Endothelial cell of umbilical vein (primary cell): ENCODE measurements at regions not wholly inside any gene's neighbourhood (a gene's known extent, or its start where the extent isn't known, plus 50 kb on each side); places are given as distances from the start of the nearest gene placed in this dataset.

ENCODE experiments used
- BruUV-seq: library from RNA; stranded (reverse); fragments of 400-500 nt; replicated peaks from 2 replicates; lab custom pipeline; 2021; lab: Mats Ljungman, UMichigan
- CTCF ChIA-PET: fragments of 300-600, 350-600 bp; sonication (Branson Sonifier 250); formaldehyde crosslinking; loops from one replicate; lab custom pipeline; 2021; ENCODE audit warnings: antibody characterized with exemption, inconsistent platforms; lab: Charles Lee
- POLR2A ChIA-PET: fragments of 300-600, 350-600 bp; sonication (Branson Sonifier 250); formaldehyde crosslinking; loops from one replicate; lab custom pipeline; 2021; ENCODE audit warnings: antibody characterized with exemption, inconsistent platforms; lab: Charles Lee
- DNase-seq: peaks from one replicate; pipeline ENCODE4 v3.0.0-alpha.2; 2011; ENCODE audit warnings: low read depth, low spot score
- FAIRE-seq: peaks from 2 replicates; lab custom pipeline; 2011; peaks lifted over from hg19 to GRCh38; lab: Jason Lieb, UNC
- H2AFZ ChIP-seq: 2 replicates; pipeline ENCODE4 v1.6.0; 2012; ENCODE audit warnings: low read depth, low read length, control low read depth, inconsistent platforms
- H3K27ac ChIP-seq: 2 replicates; pipeline ENCODE4 v1.5.1; 2011; ENCODE audit warnings: low read depth, mild to moderate bottlenecking, control low read depth, low read length, moderate library complexity; ENCODE audit not compliant: insufficient read depth
- H3K27me3 ChIP-seq, 2 experiments: 2 replicates each; pipeline versions ENCODE4 v1.6.0 to v1.6.1; 2011; ENCODE audit warnings: low read length in 2 of 2, mixed read lengths in 1 of 2; ENCODE audit not compliant: control insufficient read depth in 2 of 2, insufficient read depth in 2 of 2
- H3K36me3 ChIP-seq, 2 experiments: 2 replicates in 1 of 2; 3 replicates in 1 of 2; pipeline ENCODE4 v1.5.1; 2011; ENCODE audit warnings: low read length in 2 of 2, mild to moderate bottlenecking in 1 of 2, moderate library complexity in 1 of 2; ENCODE audit not compliant: control insufficient read depth in 2 of 2, insufficient read depth in 2 of 2; ENCODE audit errors: extremely low read depth in 1 of 2
- H3K4me1 ChIP-seq: 3 replicates; pipeline ENCODE4 v1.5.1; 2011; ENCODE audit warnings: mild to moderate bottlenecking, low read length; ENCODE audit not compliant: control insufficient read depth, insufficient read depth; ENCODE audit errors: extremely low read depth
- H3K4me2 ChIP-seq: 2 replicates; pipeline ENCODE4 v1.6.1; 2011; ENCODE audit warnings: low read length, control low read depth, mixed read lengths; ENCODE audit not compliant: insufficient read depth
- H3K4me3 ChIP-seq, 3 experiments: fragments of 200-600 bp in 1 of 3; sonication (generic), shearing (Covaris generic) in 1 of 3; replicated peaks in 1 of 3; 2 replicates each; pipeline ENCODE4 v1.5.1; 2011 to 2016; ENCODE audit warnings: control low read depth in 3 of 3, low read length in 3 of 3, mild to moderate bottlenecking in 2 of 3, inconsistent platforms in 1 of 3, low read depth in 1 of 3, moderate library complexity in 1 of 3; ENCODE audit not compliant: insufficient read depth in 1 of 3
- H3K79me2 ChIP-seq: 2 replicates; pipeline ENCODE4 v1.6.0; 2012; ENCODE audit warnings: low read length, inconsistent platforms; ENCODE audit not compliant: control insufficient read depth, insufficient read depth
- H3K9ac ChIP-seq: replicated peaks from 2 replicates; pipeline ENCODE3; 2011; ENCODE audit warnings: low read length, control low read depth; ENCODE audit not compliant: insufficient read depth; ENCODE audit errors: extremely low read depth
- H3K9me1 ChIP-seq: replicated peaks from 3 replicates; pipeline ENCODE4 v1.6.0; 2011; ENCODE audit warnings: mild to moderate bottlenecking, low read length; ENCODE audit not compliant: control insufficient read depth, insufficient read depth; ENCODE audit errors: extremely low read depth
- H3K9me3 ChIP-seq: replicated peaks from 2 replicates; pipeline ENCODE4 v1.5.1; 2012; ENCODE audit warnings: low read length, inconsistent platforms; ENCODE audit not compliant: control insufficient read depth, insufficient read depth
- H4K20me1 ChIP-seq: replicated peaks from 2 replicates; pipeline ENCODE3; 2011; ENCODE audit warnings: mild to moderate bottlenecking, low read length; ENCODE audit not compliant: control insufficient read depth, insufficient read depth; ENCODE audit errors: extremely low read depth
- CTCF ChIP-seq, 2 donors: IDR thresholded peaks; 1 replicate in 1 of 2; 2 replicates in 1 of 2; pipeline ENCODE4 v1.5.1; 2011; ENCODE audit warnings: low read length in 2 of 2, mild to moderate bottlenecking in 2 of 2, moderate library complexity in 2 of 2, control low read depth in 1 of 2, inconsistent platforms in 1 of 2, low read depth in 1 of 2; ENCODE audit not compliant: insufficient read depth in 1 of 2; ENCODE audit errors: extremely low read depth in 1 of 2
- EZH2 ChIP-seq: IDR thresholded peaks from 2 replicates; pipeline ENCODE4 v1.6.1; 2012; ENCODE audit warnings: borderline replicate concordance, low read depth, mild to moderate bottlenecking, moderate library complexity, low read length, inconsistent platforms; ENCODE audit not compliant: severe bottlenecking
- FOS ChIP-seq: IDR thresholded peaks from 2 replicates; pipeline ENCODE4 v1.6.1; 2011; ENCODE audit warnings: mild to moderate bottlenecking, low read length, moderate library complexity, borderline replicate concordance; ENCODE audit not compliant: insufficient read depth
- GATA2 ChIP-seq: IDR thresholded peaks from 2 replicates; pipeline ENCODE4 v1.7.0; 2011; ENCODE audit warnings: low read depth, mild to moderate bottlenecking, moderate library complexity, mixed read lengths, low read length; ENCODE audit not compliant: insufficient read length, insufficient read depth
- JUN ChIP-seq: IDR thresholded peaks from 2 replicates; pipeline ENCODE4 v1.6.1; 2011; ENCODE audit warnings: borderline replicate concordance, low read depth; ENCODE audit not compliant: insufficient read length, insufficient read depth
- MAX ChIP-seq: IDR thresholded peaks from 2 replicates; pipeline ENCODE4 v1.6.1; 2011; ENCODE audit not compliant: insufficient read depth, insufficient read length
- MYC ChIP-seq: IDR thresholded peaks from one replicate; pipeline ENCODE4 v1.6.1; 2011; ENCODE audit warnings: mild to moderate bottlenecking, low read depth, low read length
- POLR2A ChIP-seq: IDR thresholded peaks from 2 replicates; pipeline ENCODE4 v1.6.1; 2012; ENCODE audit warnings: low read depth, mild to moderate bottlenecking, control low read depth, low read length
- POLR2AphosphoS5 ChIP-seq: IDR thresholded peaks from 2 replicates; pipeline ENCODE4 v1.6.1; 2012; ENCODE audit warnings: low read depth, mild to moderate bottlenecking, control low read depth, low read length, moderate library complexity; ENCODE audit not compliant: insufficient read depth
- dilution Hi-C: fragments of 300-500 bp; cut with MboI; formaldehyde crosslinking; loops from one replicate; pipeline ENCODE4 v1.15.0; 2019; ENCODE audit warnings: low sequenced_read_pairs; ENCODE audit not compliant: extremely low pct_ligation_motif_present
- intact Hi-C: fragments of 100-400 bp; cut with micrococcal nuclease; formaldehyde crosslinking; loops from one replicate; pipeline ENCODE4 v1.10.0; 2022

DNA sequence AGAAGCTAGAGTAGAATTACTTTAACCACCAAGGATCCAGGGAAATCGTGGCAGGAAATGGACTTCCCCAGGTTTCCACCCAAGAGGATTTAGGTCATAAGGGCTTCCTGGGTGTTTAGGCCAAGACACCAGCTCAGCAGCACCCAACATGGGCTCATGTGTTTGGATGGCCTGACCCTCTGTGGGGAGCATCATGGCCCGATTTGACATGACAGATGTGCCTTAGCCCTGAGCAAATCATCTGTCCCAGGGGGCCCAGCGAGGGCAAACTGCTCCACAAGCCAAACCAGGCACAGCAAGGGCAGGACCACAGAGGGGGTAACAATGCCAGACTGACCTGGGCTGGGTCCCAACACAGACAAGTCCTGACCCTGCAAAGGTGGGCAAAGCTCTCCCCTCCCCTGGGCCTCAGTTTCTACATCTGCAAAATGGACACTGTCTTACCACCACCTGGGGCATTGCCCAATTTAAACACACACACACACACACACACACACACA lies 232.8 kb downstream of the MATN1 start:
- H3K4me2 ChIP-seq = no peak overlapping the region
- H3K4me3 ChIP-seq = no peak overlapping the region
- H3K27ac ChIP-seq = no peak overlapping the region
- dilution Hi-C loops = no loop called here
- H3K36me3 ChIP-seq = no peaks in the 10 kb centered on the region
- DNase-seq = no peak
- FAIRE-seq = no peak
- no peak overlapping the region for H3K9ac ChIP-seq
- no TSS peak for BruUV-seq
- POLR2A ChIA-PET = no interaction called here
- CTCF ChIA-PET = no interaction called here
- intact Hi-C loops = no loop called here
- TF ChIP-seq POLR2AphosphoS5 (no peak), MAX (no peak), EZH2 (no peak), GATA2 (no peak), JUN (no peak), POLR2A (no peak), CTCF (IDR thresholded peaks at IDR 0.05; ENCODE audit: extremely low read depth in 1 of 2, insufficient read depth in 1 of 2, low read depth in 1 of 2, low read length in 2 of 2) (no peak), MYC (no peak), FOS (no peak)
- no peaks in the 10 kb centered on the region for H3K27me3 ChIP-seq
- no peaks in the 10 kb centered on the region for H3K4me1 ChIP-seq
- H4K20me1 ChIP-seq = no peaks in the 10 kb centered on the region
- no peaks in the 10 kb centered on the region for H3K9me1 ChIP-seq
- H2AFZ ChIP-seq = no peak overlapping the region
- no peaks in the 10 kb centered on the region for H3K9me3 ChIP-seq
- H3K79me2 ChIP-seq = no peaks in the 10 kb centered on the region
